ENCODE measurements at regions not wholly inside any gene's neighbourhood (a gene's known extent, or its start where the extent isn't known, plus 50 kb on each side); places are given as distances from the start of the nearest gene placed in this dataset.
A peak's percentile ranks its signal among the peaks of the same experiment; 100 is the strongest.

DNA sequence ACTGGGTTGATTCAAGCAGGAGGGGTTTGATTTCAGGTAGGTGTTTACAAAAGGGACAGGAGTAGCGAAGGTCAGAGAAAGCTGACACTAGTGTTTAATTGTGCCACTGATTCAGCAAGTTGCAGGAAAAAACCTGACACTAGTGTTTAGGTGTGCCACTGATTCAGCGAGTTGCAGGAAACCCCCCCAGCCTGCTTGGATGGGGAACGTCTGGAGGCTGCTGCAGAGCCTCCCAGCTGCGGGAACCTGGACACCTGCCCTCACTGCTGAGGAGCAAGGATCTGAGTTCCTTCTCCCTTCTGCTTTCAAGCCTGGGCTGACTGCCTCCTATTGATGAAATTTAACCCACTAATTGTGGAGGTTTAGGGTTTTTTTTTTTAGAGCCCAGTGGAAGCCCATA lies 84.2 kb downstream of the AVPR1A start:
- H3K4me2 ChIP-seq (ENCODE audit: low read length), result no peak overlapping the region
- H3K9ac ChIP-seq (ENCODE audit: low read depth, low read length), result no peak overlapping the region
- H3K27me3 ChIP-seq (ENCODE audit: control insufficient read depth, insufficient read depth, low read length), result no peaks in the 10 kb centered on the region
- peaks cover 20% of the 10 kb centered on the region for H3K4me1 ChIP-seq (ENCODE audit: control insufficient read depth, insufficient read depth, low read length)
- H3K4me3 ChIP-seq (ENCODE audit: low read length), result no peak overlapping the region
- H3K9me3 ChIP-seq (replicated peaks; ENCODE audit: low read length), result no peaks in the 10 kb centered on the region
- H3K36me3 ChIP-seq (ENCODE audit: insufficient read depth, low read length), result no peaks in the 10 kb centered on the region

DNA sequence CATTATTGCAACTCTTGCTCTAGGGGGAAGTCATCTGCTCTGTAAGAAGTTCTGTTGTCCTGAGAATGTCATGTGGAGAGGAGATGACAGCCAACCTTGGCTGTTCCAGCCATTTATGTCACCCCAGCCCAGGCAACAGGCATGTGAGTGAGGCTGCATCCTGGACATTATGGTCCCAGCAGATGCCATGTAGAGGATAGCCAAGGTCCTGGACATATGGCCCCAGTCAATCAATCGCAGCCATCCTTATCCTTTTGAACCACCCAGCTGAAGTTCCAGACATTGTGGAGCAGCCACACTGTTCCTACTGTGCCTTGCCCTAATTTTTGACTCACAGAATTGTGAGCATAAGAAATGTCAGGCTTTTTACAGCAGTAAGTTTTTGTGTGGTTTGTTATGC lies 84.9 kb downstream of the AVPR1A start:
- Histone ChIP-seq H3K4me3 (ENCODE audit: low read length) (no peak overlapping the region), H3K27me3 (ENCODE audit: control insufficient read depth, insufficient read depth, low read length) (no peaks in the 10 kb centered on the region), H3K36me3 (ENCODE audit: insufficient read depth, low read length) (no peaks in the 10 kb centered on the region), H3K9me3 (replicated peaks; ENCODE audit: low read length) (no peaks in the 10 kb centered on the region), H3K4me1 (ENCODE audit: control insufficient read depth, insufficient read depth, low read length) (peaks cover 20% of the 10 kb centered on the region), H3K4me2 (ENCODE audit: low read length) (no peak overlapping the region), H3K9ac (ENCODE audit: low read depth, low read length) (no peak overlapping the region)

- peaks cover 20% of the 10 kb centered on the region for H3K4me1 ChIP-seq (ENCODE audit: control insufficient read depth, insufficient read depth, low read length)
- H3K9me3 ChIP-seq (replicated peaks; ENCODE audit: low read length), result no peaks in the 10 kb centered on the region
- H3K4me2 ChIP-seq (ENCODE audit: low read length), result peak overlapping the region; percentile 43
- H3K4me3 ChIP-seq (ENCODE audit: low read length), result no peak overlapping the region
- no peak overlapping the region for H3K9ac ChIP-seq (ENCODE audit: low read depth, low read length)
- H3K36me3 ChIP-seq (ENCODE audit: insufficient read depth, low read length), result no peaks in the 10 kb centered on the region
- H3K27me3 ChIP-seq (ENCODE audit: control insufficient read depth, insufficient read depth, low read length), result no peaks in the 10 kb centered on the region
Observed at GRCh38 chr12:63064080-63064479, 86.9 kb downstream of the AVPR1A start.

- Histone ChIP-seq H3K4me1 (ENCODE audit: control insufficient read depth, insufficient read depth, low read length) (no peaks in the 10 kb centered on the region), H3K36me3 (ENCODE audit: insufficient read depth, low read length) (no peaks in the 10 kb centered on the region), H3K27me3 (ENCODE audit: control insufficient read depth, insufficient read depth, low read length) (no peaks in the 10 kb centered on the region), H3K4me2 (ENCODE audit: low read length) (no peak overlapping the region), H3K4me3 (ENCODE audit: low read length) (no peak overlapping the region), H3K9me3 (replicated peaks; ENCODE audit: low read length) (no peaks in the 10 kb centered on the region), H3K9ac (ENCODE audit: low read depth, low read length) (no peak overlapping the region)
Observed at GRCh38 chr12:63056649-63057048, 94.4 kb downstream of the AVPR1A start.

- H3K36me3 ChIP-seq (ENCODE audit: insufficient read depth, low read length), result no peaks in the 10 kb centered on the region
- no peak overlapping the region for H3K9ac ChIP-seq (ENCODE audit: low read depth, low read length)
- no peak overlapping the region for H3K4me2 ChIP-seq (ENCODE audit: low read length)
- H3K27me3 ChIP-seq (ENCODE audit: control insufficient read depth, insufficient read depth, low read length), result no peaks in the 10 kb centered on the region
- no peak overlapping the region for H3K4me3 ChIP-seq (ENCODE audit: low read length)
- H3K4me1 ChIP-seq (ENCODE audit: control insufficient read depth, insufficient read depth, low read length), result no peaks in the 10 kb centered on the region
- no peaks in the 10 kb centered on the region for H3K9me3 ChIP-seq (replicated peaks; ENCODE audit: low read length)
Observed at GRCh38 chr12:63052696-63053095, 98.3 kb downstream of the AVPR1A start.

DNA sequence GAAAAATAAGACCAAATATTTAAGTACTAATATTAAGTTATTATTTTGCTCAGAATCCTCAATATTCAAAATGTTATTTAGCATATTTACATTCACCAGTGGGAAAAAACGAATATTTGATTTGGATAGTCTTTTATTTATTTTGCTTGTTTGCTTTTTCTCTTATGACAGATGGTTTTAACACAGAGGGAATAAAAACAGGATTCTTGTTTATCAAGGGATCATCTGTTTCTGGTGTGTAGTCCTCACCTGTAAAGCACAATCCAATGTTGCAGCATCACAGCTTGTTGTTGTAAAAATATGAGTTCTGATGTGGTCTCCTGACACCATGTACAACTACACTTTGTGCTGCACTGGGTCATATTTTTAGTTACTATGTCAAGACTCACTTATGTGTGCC lies 103.9 kb downstream of the AVPR1A start:
- Histone ChIP-seq H3K9ac (ENCODE audit: low read depth, low read length) (no peak overlapping the region), H3K27me3 (ENCODE audit: control insufficient read depth, insufficient read depth, low read length) (no peaks in the 10 kb centered on the region), H3K4me1 (ENCODE audit: control insufficient read depth, insufficient read depth, low read length) (peaks cover 26% of the 10 kb centered on the region), H3K4me3 (ENCODE audit: low read length) (no peak overlapping the region), H3K36me3 (ENCODE audit: insufficient read depth, low read length) (no peaks in the 10 kb centered on the region), H3K9me3 (replicated peaks; ENCODE audit: low read length) (no peaks in the 10 kb centered on the region), H3K4me2 (ENCODE audit: low read length) (no peak overlapping the region)

- peak overlapping the region; percentile 30 for H3K9ac ChIP-seq (ENCODE audit: low read depth, low read length)
- no peaks in the 10 kb centered on the region for H3K36me3 ChIP-seq (ENCODE audit: insufficient read depth, low read length)
- H3K4me2 ChIP-seq (ENCODE audit: low read length), result peak overlapping the region; percentile 24
- no peak overlapping the region for H3K4me3 ChIP-seq (ENCODE audit: low read length)
- no peaks in the 10 kb centered on the region for H3K9me3 ChIP-seq (replicated peaks; ENCODE audit: low read length)
- H3K27me3 ChIP-seq (ENCODE audit: control insufficient read depth, insufficient read depth, low read length), result no peaks in the 10 kb centered on the region
- peaks cover 26% of the 10 kb centered on the region for H3K4me1 ChIP-seq (ENCODE audit: control insufficient read depth, insufficient read depth, low read length)
Observed at GRCh38 chr12:63045020-63045860, 105.8 kb downstream of the AVPR1A start.

- Histone ChIP-seq H3K36me3 (ENCODE audit: insufficient read depth, low read length) (no peaks in the 10 kb centered on the region), H3K4me1 (ENCODE audit: control insufficient read depth, insufficient read depth, low read length) (peaks cover 26% of the 10 kb centered on the region), H3K9me3 (replicated peaks; ENCODE audit: low read length) (no peaks in the 10 kb centered on the region), H3K27me3 (ENCODE audit: control insufficient read depth, insufficient read depth, low read length) (no peaks in the 10 kb centered on the region), H3K4me2 (ENCODE audit: low read length) (no peak overlapping the region), H3K9ac (ENCODE audit: low read depth, low read length) (no peak overlapping the region), H3K4me3 (ENCODE audit: low read length) (no peak overlapping the region)
Observed at GRCh38 chr12:63042646-63043045, 107.7 kb upstream of the PPM1H start.

DNA sequence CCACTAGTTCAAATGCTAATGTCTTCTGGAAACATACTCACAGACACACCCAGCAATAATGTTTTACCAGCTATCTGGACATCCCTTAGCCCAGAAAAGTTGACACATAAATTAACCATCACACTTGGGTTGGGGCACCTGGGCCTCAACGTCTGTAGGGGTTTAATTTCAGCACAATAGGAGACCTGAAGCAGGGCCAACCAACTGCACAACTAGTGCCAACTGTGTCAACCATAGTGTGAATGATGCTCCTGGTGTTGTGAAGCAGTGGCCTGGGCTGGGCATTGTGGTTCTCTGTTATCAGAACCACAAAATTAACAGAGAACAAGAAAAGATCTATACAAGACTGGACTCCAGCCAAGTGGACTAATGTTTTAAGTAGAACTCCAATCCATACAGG lies 106.7 kb upstream of the PPM1H start:
- Histone ChIP-seq H3K4me1 (ENCODE audit: control insufficient read depth, insufficient read depth, low read length) (peaks cover 26% of the 10 kb centered on the region), H3K27me3 (ENCODE audit: control insufficient read depth, insufficient read depth, low read length) (no peaks in the 10 kb centered on the region), H3K9me3 (replicated peaks; ENCODE audit: low read length) (no peaks in the 10 kb centered on the region), H3K4me3 (ENCODE audit: low read length) (no peak overlapping the region), H3K9ac (ENCODE audit: low read depth, low read length) (no peak overlapping the region), H3K4me2 (ENCODE audit: low read length) (no peak overlapping the region), H3K36me3 (ENCODE audit: insufficient read depth, low read length) (no peaks in the 10 kb centered on the region)

DNA sequence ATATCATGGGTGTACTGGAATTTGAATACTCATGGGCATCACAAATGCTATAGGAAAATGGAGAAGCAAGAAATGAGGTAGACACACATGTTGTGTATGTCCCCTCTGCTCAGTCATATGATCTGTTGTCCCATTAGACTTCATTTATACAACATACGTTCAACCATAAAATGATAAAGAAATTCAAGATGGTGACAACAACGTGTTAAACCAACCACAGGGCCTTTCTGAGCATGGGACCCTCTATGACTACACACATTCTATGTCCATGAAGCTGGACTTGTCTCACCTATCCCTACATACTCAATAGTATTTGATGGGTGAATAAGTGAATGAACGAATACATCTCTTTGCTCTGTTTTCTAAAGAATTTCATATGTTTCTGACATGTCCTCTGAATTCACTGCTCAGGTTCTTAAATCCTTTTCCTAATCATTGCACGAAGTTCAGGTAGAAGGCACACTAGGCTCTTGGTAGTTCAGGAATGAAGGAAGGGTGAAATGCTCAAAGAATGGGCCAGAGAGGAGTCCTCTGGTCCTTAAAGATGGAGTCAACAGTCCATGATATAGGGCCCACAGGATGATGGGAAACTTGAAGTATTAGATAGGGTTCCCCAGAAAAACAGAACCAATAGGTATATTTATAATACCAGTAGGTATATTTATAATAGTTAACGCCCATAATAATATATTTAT lies 105.7 kb upstream of the PPM1H start:
- no peaks in the 10 kb centered on the region for H3K36me3 ChIP-seq (ENCODE audit: insufficient read depth, low read length)

DNA sequence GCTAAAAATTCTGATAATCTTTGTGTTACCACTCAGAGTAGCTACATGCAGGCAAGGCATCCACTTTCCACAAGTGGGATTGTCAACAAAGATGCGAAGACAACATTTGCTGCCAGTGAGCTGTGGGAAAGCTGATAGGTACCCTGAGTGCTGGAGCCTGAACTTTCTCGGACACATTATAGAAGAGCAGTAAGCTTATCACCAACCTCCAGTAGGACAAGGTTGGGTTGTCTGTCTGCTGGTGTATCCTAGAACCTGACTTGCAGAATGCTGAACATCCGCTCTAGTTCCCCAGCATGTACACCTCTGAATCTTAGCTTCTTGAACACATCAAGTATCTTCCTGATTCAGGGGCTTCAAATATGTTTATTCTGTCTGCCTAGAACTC lies 103.8 kb upstream of the PPM1H start:
- no peaks in the 10 kb centered on the region for H3K36me3 ChIP-seq (ENCODE audit: insufficient read depth, low read length)

More for the DNA sequence above, 105.7 kb upstream of the PPM1H start:
- Histone ChIP-seq H3K4me3 (ENCODE audit: low read length) (no peak overlapping the region), H3K4me2 (ENCODE audit: low read length) (no peak overlapping the region), H3K4me1 (ENCODE audit: control insufficient read depth, insufficient read depth, low read length) (peaks cover 21% of the 10 kb centered on the region), H3K27me3 (ENCODE audit: control insufficient read depth, insufficient read depth, low read length) (no peaks in the 10 kb centered on the region), H3K9me3 (replicated peaks; ENCODE audit: low read length) (no peaks in the 10 kb centered on the region), H3K9ac (ENCODE audit: low read depth, low read length) (no peak overlapping the region)

More for the DNA sequence above, 103.8 kb upstream of the PPM1H start:
- peaks cover 8% of the 10 kb centered on the region for H3K4me1 ChIP-seq (ENCODE audit: control insufficient read depth, insufficient read depth, low read length)
- H3K9me3 ChIP-seq (replicated peaks; ENCODE audit: low read length), result no peaks in the 10 kb centered on the region
- H3K9ac ChIP-seq (ENCODE audit: low read depth, low read length), result no peak overlapping the region
- no peak overlapping the region for H3K4me3 ChIP-seq (ENCODE audit: low read length)
- no peak overlapping the region for H3K4me2 ChIP-seq (ENCODE audit: low read length)
- no peaks in the 10 kb centered on the region for H3K27me3 ChIP-seq (ENCODE audit: control insufficient read depth, insufficient read depth, low read length)
